GM12875 (cell line): ENCODE measurements at regions not wholly inside any gene's neighbourhood (a gene's known extent, or its start where the extent isn't known, plus 50 kb on each side); places are given as distances from the start of the nearest gene placed in this dataset.

Experiments used
- H3K4me3 ChIP-seq: one replicate; pipeline ENCODE4 v1.5.1; 2011; ENCODE audit warnings: low read depth, low read length, control low read depth
- TF ChIP-seq, protein P1 (sequence below): IDR thresholded peaks from 2 replicates; pipeline ENCODE4 v1.5.1; 2011; ENCODE audit warnings: low read depth, mild to moderate bottlenecking, control low read depth, inconsistent platforms, low read length, moderate library complexity, borderline replicate concordance; ENCODE audit not compliant: insufficient read depth

DNA sequence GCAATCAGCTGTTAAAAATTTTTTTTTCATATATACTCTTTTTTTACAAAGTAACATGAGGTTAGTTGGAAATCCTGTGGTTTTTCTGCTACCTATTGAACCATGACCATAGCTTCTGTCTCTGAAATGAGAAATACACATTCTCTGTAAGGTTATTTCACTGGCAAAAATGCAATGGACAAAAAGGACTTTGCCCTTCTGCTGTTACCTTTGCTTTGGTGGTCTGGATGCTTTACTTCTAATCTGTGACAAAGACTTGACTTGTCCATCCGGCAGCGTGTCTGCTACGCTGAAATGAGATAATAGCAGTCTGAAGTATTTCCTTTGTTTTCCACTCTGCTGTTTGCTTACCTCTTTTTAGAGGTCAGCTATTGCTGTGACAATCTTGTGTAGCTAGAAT, 412.8 kb downstream of the SLITRK6 start:
- H3K4me3 ChIP-seq, result no peak overlapping the region
- TF ChIP-seq, protein P1, sequence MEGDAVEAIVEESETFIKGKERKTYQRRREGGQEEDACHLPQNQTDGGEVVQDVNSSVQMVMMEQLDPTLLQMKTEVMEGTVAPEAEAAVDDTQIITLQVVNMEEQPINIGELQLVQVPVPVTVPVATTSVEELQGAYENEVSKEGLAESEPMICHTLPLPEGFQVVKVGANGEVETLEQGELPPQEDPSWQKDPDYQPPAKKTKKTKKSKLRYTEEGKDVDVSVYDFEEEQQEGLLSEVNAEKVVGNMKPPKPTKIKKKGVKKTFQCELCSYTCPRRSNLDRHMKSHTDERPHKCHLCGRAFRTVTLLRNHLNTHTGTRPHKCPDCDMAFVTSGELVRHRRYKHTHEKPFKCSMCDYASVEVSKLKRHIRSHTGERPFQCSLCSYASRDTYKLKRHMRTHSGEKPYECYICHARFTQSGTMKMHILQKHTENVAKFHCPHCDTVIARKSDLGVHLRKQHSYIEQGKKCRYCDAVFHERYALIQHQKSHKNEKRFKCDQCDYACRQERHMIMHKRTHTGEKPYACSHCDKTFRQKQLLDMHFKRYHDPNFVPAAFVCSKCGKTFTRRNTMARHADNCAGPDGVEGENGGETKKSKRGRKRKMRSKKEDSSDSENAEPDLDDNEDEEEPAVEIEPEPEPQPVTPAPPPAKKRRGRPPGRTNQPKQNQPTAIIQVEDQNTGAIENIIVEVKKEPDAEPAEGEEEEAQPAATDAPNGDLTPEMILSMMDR, result no peak

DNA sequence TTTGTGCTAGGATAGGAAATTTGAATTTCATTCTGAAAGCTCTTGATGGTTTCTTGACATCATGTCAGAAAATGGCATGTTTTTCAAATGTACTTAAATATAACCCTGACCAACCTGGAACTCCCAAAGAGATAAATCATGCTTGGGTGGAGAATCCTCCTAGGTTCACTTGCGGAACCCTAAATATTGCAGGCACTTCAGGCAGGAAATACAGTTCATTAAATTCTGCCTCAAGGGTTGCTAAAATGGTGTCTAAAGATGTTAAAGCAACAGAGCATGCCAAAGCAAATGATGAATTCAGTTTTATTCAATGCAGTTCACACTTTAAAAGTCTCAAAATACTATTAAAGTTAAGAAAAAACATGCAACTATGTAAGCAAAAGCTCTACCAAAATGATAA, 415.9 kb downstream of the SLITRK6 start:
- TF ChIP-seq, protein P1, result no peak
- H3K4me3 ChIP-seq, result no peak overlapping the region

DNA sequence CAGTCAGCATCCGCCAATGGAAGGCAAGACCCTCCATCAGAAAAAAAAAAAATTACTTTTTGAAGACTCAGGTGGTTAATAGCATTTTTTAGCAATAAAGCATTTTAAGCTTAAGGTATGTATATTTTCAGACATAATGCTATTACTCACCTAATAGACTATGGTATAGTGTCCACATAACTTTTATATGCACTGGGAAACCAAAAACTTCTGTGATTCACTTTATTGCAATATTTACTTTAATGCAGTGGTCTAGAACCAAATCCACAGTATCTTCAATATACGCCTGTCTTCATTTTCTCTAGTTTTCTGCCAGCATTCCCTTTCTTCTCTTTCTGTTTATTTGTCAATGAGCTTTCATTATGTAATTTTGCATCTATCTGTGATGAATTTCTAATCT, 418.1 kb downstream of the SLITRK6 start:
- TF ChIP-seq, protein P1, result no peak
- no peak overlapping the region for H3K4me3 ChIP-seq

DNA sequence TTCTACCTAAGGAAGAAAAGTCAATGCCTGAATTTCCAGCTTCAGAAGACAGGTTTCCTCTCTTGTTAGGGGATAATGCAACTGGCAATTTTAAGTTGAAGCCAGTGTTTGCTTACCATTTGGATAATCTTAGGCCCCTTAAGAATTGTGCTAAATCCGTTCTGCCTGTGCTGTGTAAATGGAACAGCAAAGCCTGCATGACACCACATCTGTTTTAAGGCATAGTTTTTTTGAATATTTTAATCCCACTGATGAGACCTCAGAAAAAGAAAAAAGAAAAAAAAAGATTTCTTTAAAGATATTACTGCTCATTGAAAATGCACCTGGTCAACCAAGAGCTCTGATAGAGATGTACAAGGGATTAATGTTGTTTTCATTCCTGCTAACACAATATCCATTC, 419.2 kb downstream of the SLITRK6 start:
- TF ChIP-seq, protein P1, result no peak
- H3K4me3 ChIP-seq, result no peak overlapping the region

DNA sequence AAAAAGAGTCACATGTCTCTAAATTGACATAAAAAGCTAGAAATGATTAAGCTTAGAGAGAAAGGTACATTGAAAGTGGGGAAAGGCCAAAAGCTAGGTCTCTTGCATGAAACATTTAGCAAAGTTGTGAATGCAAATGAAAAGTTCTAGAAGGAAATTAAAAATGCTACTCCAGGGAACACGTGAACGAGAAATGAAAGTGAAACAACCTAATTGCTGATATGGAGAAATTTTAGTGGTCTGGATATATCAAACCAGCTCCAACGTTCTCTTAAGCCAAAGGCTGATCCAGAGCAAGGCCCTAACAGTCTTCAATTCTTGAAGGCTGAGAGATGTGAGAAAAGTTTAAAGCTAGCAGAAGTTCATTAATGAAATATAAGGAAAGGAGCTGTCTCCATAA, 419.8 kb downstream of the SLITRK6 start:
- no peak overlapping the region for H3K4me3 ChIP-seq
- TF ChIP-seq, protein P1, result no peak

DNA sequence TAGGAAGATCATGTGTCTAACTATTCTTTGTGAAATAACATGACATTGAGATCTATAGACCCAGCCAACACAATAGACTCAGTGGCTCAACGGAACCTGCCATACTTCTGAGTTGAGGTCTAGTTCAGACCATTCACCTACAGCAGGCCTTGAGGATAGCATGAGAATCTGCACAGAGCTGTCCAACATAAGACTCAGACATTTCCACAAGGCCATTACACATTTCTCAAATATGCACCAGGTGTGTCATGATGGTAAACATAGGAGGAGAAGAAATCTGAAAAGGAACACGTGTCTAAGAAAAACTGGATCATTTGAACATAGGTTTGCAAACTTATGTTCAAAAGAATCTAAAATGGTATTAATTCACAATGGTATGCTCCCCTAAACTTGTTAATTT, 421.4 kb downstream of the SLITRK6 start:
- no peak overlapping the region for H3K4me3 ChIP-seq
- TF ChIP-seq, protein P1, result no peak

DNA sequence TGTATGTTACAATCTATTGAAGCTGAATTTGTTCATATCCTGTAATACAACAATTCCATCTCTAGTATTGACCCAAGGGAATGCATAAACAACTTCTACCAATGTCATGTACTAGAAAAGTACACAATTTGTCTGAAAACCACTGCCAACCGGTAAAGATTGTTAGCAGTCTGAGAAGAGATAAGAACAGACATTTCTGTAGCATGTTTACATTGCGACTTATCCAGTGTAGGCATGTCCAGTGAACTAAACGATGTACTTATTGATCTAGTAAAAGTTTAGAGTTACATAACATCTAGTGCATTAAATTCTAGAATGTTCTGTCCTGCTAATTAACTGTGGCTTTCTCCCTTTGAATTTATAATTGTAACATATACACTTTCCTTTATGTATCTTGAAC, 425.9 kb downstream of the SLITRK6 start:
- TF ChIP-seq, protein P1, result no peak
- no peak overlapping the region for H3K4me3 ChIP-seq
